ENCODE measurements at regions not wholly inside any gene's neighbourhood (a gene's known extent, or its start where the extent isn't known, plus 50 kb on each side); places are given as distances from the start of the nearest gene placed in this dataset.

- Histone ChIP-seq H3K9me3 (ENCODE audit: control extremely low read depth in 1 of 5, control insufficient read depth in 4 of 5, insufficient read depth in 2 of 5, low read depth in 1 of 5, low read length in 4 of 5) (peaks cover 0 to 6% (median 1%) of the 10 kb centered on the region in 5 experiments), H3K4me3 (ENCODE audit: control insufficient read depth in 1 of 7, extremely low read depth in 1 of 7, insufficient read depth in 4 of 7, low read depth in 2 of 7, low read length in 6 of 7) (no peak overlapping the region), H3K36me3 (ENCODE audit: control insufficient read depth in 4 of 4, insufficient read depth in 4 of 4, low read length in 3 of 4) (no peaks in the 10 kb centered on the region), H3K4me1 (ENCODE audit: control extremely low read depth in 1 of 4, control insufficient read depth in 4 of 4, insufficient read depth in 4 of 4, low read length in 3 of 4) (no peaks in the 10 kb centered on the region), H3K27me3 (replicated peaks in 2 of 5; ENCODE audit: control insufficient read depth in 4 of 5, insufficient read depth in 5 of 5, low read length in 4 of 5) (no peaks in the 10 kb centered on the region), H3K27ac (ENCODE audit: insufficient read depth in 1 of 2, low read depth in 1 of 2, low read length in 2 of 2, poor library complexity in 1 of 2, severe bottlenecking in 2 of 2) (no peak overlapping the region)
- CTCF ChIA-PET: no interaction called here
- no peak for DNase-seq
- POLR2A ChIA-PET: no interaction called here
Observed at GRCh38 chr2:150271952-150272802, 215.3 kb downstream of the RND3 start.

- H3K36me3 ChIP-seq (ENCODE audit: control insufficient read depth in 4 of 4, insufficient read depth in 4 of 4, low read length in 3 of 4): no peaks in the 10 kb centered on the region
- no peak overlapping the region for H3K27ac ChIP-seq (ENCODE audit: insufficient read depth in 1 of 2, low read depth in 1 of 2, low read length in 2 of 2, poor library complexity in 1 of 2, severe bottlenecking in 2 of 2)
- DNase-seq: no peak
- POLR2A ChIA-PET: no interaction called here
- no peaks in the 10 kb centered on the region for H3K27me3 ChIP-seq (replicated peaks in 2 of 5; ENCODE audit: control insufficient read depth in 4 of 5, insufficient read depth in 5 of 5, low read length in 4 of 5)
- CTCF ChIA-PET: no interaction called here
- peaks cover 0 to 1% (median 0%) of the 10 kb centered on the region in 5 experiments for H3K9me3 ChIP-seq (ENCODE audit: control extremely low read depth in 1 of 5, control insufficient read depth in 4 of 5, insufficient read depth in 2 of 5, low read depth in 1 of 5, low read length in 4 of 5)
- 70% methylated on average over 2 of the region's 3 CpGs for WGBS (ENCODE audit: insufficient coverage)
- H3K4me3 ChIP-seq (ENCODE audit: control insufficient read depth in 1 of 7, extremely low read depth in 1 of 7, insufficient read depth in 4 of 7, low read depth in 2 of 7, low read length in 6 of 7): no peak overlapping the region
- no peaks in the 10 kb centered on the region for H3K4me1 ChIP-seq (ENCODE audit: control extremely low read depth in 1 of 4, control insufficient read depth in 4 of 4, insufficient read depth in 4 of 4, low read length in 3 of 4)
Observed at GRCh38 chr2:150267651-150268415, 219.6 kb downstream of the RND3 start.

GRCh38 chr2:150266931-150267330 is 220.5 kb downstream of the RND3 start:
- H3K9me3 ChIP-seq (ENCODE audit: control extremely low read depth in 1 of 5, control insufficient read depth in 4 of 5, insufficient read depth in 2 of 5, low read depth in 1 of 5, low read length in 4 of 5): peaks cover 0 to 4% (median 0%) of the 10 kb centered on the region in 5 experiments
- H3K4me1 ChIP-seq (ENCODE audit: control extremely low read depth in 1 of 4, control insufficient read depth in 4 of 4, insufficient read depth in 4 of 4, low read length in 3 of 4): no peaks in the 10 kb centered on the region
- no peaks in the 10 kb centered on the region for H3K36me3 ChIP-seq (ENCODE audit: control insufficient read depth in 4 of 4, insufficient read depth in 4 of 4, low read length in 3 of 4)
- no peak for DNase-seq
- no peak overlapping the region for H3K27ac ChIP-seq (ENCODE audit: insufficient read depth in 1 of 2, low read depth in 1 of 2, low read length in 2 of 2, poor library complexity in 1 of 2, severe bottlenecking in 2 of 2)
- WGBS (ENCODE audit: insufficient coverage): no CpG with 5 or more reads among the region's 2 CpGs
- CTCF ChIA-PET: no interaction called here
- no peaks in the 10 kb centered on the region for H3K27me3 ChIP-seq (replicated peaks in 2 of 5; ENCODE audit: control insufficient read depth in 4 of 5, insufficient read depth in 5 of 5, low read length in 4 of 5)
- POLR2A ChIA-PET: no interaction called here
- H3K4me3 ChIP-seq (ENCODE audit: control insufficient read depth in 1 of 7, extremely low read depth in 1 of 7, insufficient read depth in 4 of 7, low read depth in 2 of 7, low read length in 6 of 7): no peak overlapping the region

GRCh38 chr2:150264442-150264841 is 223.0 kb downstream of the RND3 start:
- H3K27me3 ChIP-seq (replicated peaks in 2 of 5; ENCODE audit: control insufficient read depth in 4 of 5, insufficient read depth in 5 of 5, low read length in 4 of 5): peaks cover 0 to 1% (median 0%) of the 10 kb centered on the region in 5 experiments
- POLR2A ChIA-PET: no interaction called here
- H3K4me3 ChIP-seq (ENCODE audit: control insufficient read depth in 1 of 7, extremely low read depth in 1 of 7, insufficient read depth in 4 of 7, low read depth in 2 of 7, low read length in 6 of 7): no peak overlapping the region
- no peak overlapping the region for H3K27ac ChIP-seq (ENCODE audit: insufficient read depth in 1 of 2, low read depth in 1 of 2, low read length in 2 of 2, poor library complexity in 1 of 2, severe bottlenecking in 2 of 2)
- DNase-seq: no peak
- no peaks in the 10 kb centered on the region for H3K36me3 ChIP-seq (ENCODE audit: control insufficient read depth in 4 of 4, insufficient read depth in 4 of 4, low read length in 3 of 4)
- 100% methylated on average over 1 of the region's 2 CpGs for WGBS (ENCODE audit: insufficient coverage)
- peaks cover 0 to 4% (median 0%) of the 10 kb centered on the region in 5 experiments for H3K9me3 ChIP-seq (ENCODE audit: control extremely low read depth in 1 of 5, control insufficient read depth in 4 of 5, insufficient read depth in 2 of 5, low read depth in 1 of 5, low read length in 4 of 5)
- no peaks in the 10 kb centered on the region for H3K4me1 ChIP-seq (ENCODE audit: control extremely low read depth in 1 of 4, control insufficient read depth in 4 of 4, insufficient read depth in 4 of 4, low read length in 3 of 4)
- CTCF ChIA-PET: no interaction called here

GRCh38 chr2:150261691-150262090 is 225.8 kb downstream of the RND3 start:
- Histone ChIP-seq H3K9me3 (ENCODE audit: control extremely low read depth in 1 of 5, control insufficient read depth in 4 of 5, insufficient read depth in 2 of 5, low read depth in 1 of 5, low read length in 4 of 5) (peaks cover 0 to 4% (median 0%) of the 10 kb centered on the region in 5 experiments), H3K36me3 (ENCODE audit: control insufficient read depth in 4 of 4, insufficient read depth in 4 of 4, low read length in 3 of 4) (no peaks in the 10 kb centered on the region), H3K27me3 (replicated peaks in 2 of 5; ENCODE audit: control insufficient read depth in 4 of 5, insufficient read depth in 5 of 5, low read length in 4 of 5) (peaks cover 0 to 1% (median 0%) of the 10 kb centered on the region in 5 experiments), H3K4me3 (ENCODE audit: control insufficient read depth in 1 of 7, extremely low read depth in 1 of 7, insufficient read depth in 4 of 7, low read depth in 2 of 7, low read length in 6 of 7) (no peak overlapping the region), H3K4me1 (ENCODE audit: control extremely low read depth in 1 of 4, control insufficient read depth in 4 of 4, insufficient read depth in 4 of 4, low read length in 3 of 4) (no peaks in the 10 kb centered on the region), H3K27ac (ENCODE audit: insufficient read depth in 1 of 2, low read depth in 1 of 2, low read length in 2 of 2, poor library complexity in 1 of 2, severe bottlenecking in 2 of 2) (no peak overlapping the region)
- ChIA-PET CTCF (no interaction called here), POLR2A (no interaction called here)
- no CpG with 5 or more reads among the region's 2 CpGs for WGBS (ENCODE audit: insufficient coverage)
- DNase-seq: no peak

GRCh38 chr2:150260636-150261035 is 226.8 kb downstream of the RND3 start:
- H3K9me3 ChIP-seq (ENCODE audit: control extremely low read depth in 1 of 5, control insufficient read depth in 4 of 5, insufficient read depth in 2 of 5, low read depth in 1 of 5, low read length in 4 of 5): peaks cover 0 to 4% (median 0%) of the 10 kb centered on the region in 5 experiments
- CTCF ChIA-PET: no interaction called here
- H3K4me1 ChIP-seq (ENCODE audit: control extremely low read depth in 1 of 4, control insufficient read depth in 4 of 4, insufficient read depth in 4 of 4, low read length in 3 of 4): no peaks in the 10 kb centered on the region
- 100% methylated on average over 1 of the region's 1 CpG for WGBS (ENCODE audit: insufficient coverage)
- POLR2A ChIA-PET: no interaction called here
- no peaks in the 10 kb centered on the region for H3K36me3 ChIP-seq (ENCODE audit: control insufficient read depth in 4 of 4, insufficient read depth in 4 of 4, low read length in 3 of 4)
- H3K27ac ChIP-seq (ENCODE audit: insufficient read depth in 1 of 2, low read depth in 1 of 2, low read length in 2 of 2, poor library complexity in 1 of 2, severe bottlenecking in 2 of 2): no peak overlapping the region
- no peak overlapping the region for H3K4me3 ChIP-seq (ENCODE audit: control insufficient read depth in 1 of 7, extremely low read depth in 1 of 7, insufficient read depth in 4 of 7, low read depth in 2 of 7, low read length in 6 of 7)
- peaks cover 0 to 1% (median 0%) of the 10 kb centered on the region in 5 experiments for H3K27me3 ChIP-seq (replicated peaks in 2 of 5; ENCODE audit: control insufficient read depth in 4 of 5, insufficient read depth in 5 of 5, low read length in 4 of 5)
- DNase-seq: no peak

GRCh38 chr2:150259746-150260145 is 227.7 kb downstream of the RND3 start:
- ChIA-PET CTCF (no interaction called here), POLR2A (no interaction called here)
- Histone ChIP-seq H3K4me3 (ENCODE audit: control insufficient read depth in 1 of 7, extremely low read depth in 1 of 7, insufficient read depth in 4 of 7, low read depth in 2 of 7, low read length in 6 of 7) (no peak overlapping the region), H3K4me1 (ENCODE audit: control extremely low read depth in 1 of 4, control insufficient read depth in 4 of 4, insufficient read depth in 4 of 4, low read length in 3 of 4) (no peaks in the 10 kb centered on the region), H3K36me3 (ENCODE audit: control insufficient read depth in 4 of 4, insufficient read depth in 4 of 4, low read length in 3 of 4) (no peaks in the 10 kb centered on the region), H3K27me3 (replicated peaks in 2 of 5; ENCODE audit: control insufficient read depth in 4 of 5, insufficient read depth in 5 of 5, low read length in 4 of 5) (peaks cover 0 to 1% (median 0%) of the 10 kb centered on the region in 5 experiments), H3K9me3 (ENCODE audit: control extremely low read depth in 1 of 5, control insufficient read depth in 4 of 5, insufficient read depth in 2 of 5, low read depth in 1 of 5, low read length in 4 of 5) (peaks cover 0 to 4% (median 0%) of the 10 kb centered on the region in 5 experiments), H3K27ac (ENCODE audit: insufficient read depth in 1 of 2, low read depth in 1 of 2, low read length in 2 of 2, poor library complexity in 1 of 2, severe bottlenecking in 2 of 2) (no peak overlapping the region)
- no CpG with 5 or more reads among the region's 1 CpG for WGBS (ENCODE audit: insufficient coverage)
- no peak for DNase-seq

Data from common myeloid progenitor, CD34-positive (primary cell).